ENCODE measurements at regions not wholly inside any gene's neighbourhood (a gene's known extent, or its start where the extent isn't known, plus 50 kb on each side); places are given as distances from the start of the nearest gene placed in this dataset.

- TF ChIP-seq CTCF (IDR thresholded peaks at IDR 0.05) = no peak
- TF ChIP-seq POLR2A (IDR thresholded peaks at IDR 0.05) = no peak
Observed at GRCh38 chr1:178033019-178033418, 60.9 kb upstream of the RASAL2 start.
